Mononuclear cell (primary cell): ENCODE measurements at regions not wholly inside any gene's neighbourhood (a gene's known extent, or its start where the extent isn't known, plus 50 kb on each side); places are given as distances from the start of the nearest gene placed in this dataset.

Source experiments
- H3K27me3 ChIP-seq: 2 replicates; pipeline ENCODE4 v1.6.0; 2011; ENCODE audit warnings: low read length, control low read depth; ENCODE audit not compliant: insufficient read depth
- H3K4me1 ChIP-seq: 2 replicates; pipeline ENCODE4 v1.5.1; 2011; ENCODE audit warnings: mild to moderate bottlenecking, low read length, control low read depth; ENCODE audit not compliant: insufficient read depth
- H3K4me3 ChIP-seq: 2 replicates; pipeline ENCODE4 v1.5.1; 2011; ENCODE audit warnings: mild to moderate bottlenecking, low read length, moderate library complexity
- H3K9me3 ChIP-seq: 2 replicates; pipeline ENCODE4 v1.5.1; 2011; ENCODE audit warnings: low read depth, mild to moderate bottlenecking, control low read depth, low read length

DNA sequence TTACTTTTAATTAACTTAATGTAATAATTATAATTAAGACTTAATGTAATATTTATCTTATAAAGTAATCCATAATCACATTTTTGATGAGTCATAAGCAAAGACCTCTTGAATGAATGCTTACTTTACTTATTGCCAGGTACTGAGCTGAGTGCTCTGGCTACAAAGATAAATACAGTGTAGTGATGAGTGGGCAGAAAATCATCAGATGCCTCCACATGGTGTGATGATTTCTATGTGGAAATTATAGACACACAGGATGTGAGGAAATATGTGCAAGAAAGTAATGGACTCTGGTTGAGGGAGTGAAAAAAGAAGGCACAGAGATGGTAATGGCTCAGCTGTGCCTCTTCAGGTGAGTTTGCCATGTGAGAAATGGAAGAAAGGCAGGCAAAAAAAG is 422.6 kb upstream of the CD180 start:
- Histone ChIP-seq H3K4me1 (no peaks in the 10 kb centered on the region), H3K4me3 (no peak overlapping the region), H3K27me3 (no peaks in the 10 kb centered on the region), H3K9me3 (no peaks in the 10 kb centered on the region)

DNA sequence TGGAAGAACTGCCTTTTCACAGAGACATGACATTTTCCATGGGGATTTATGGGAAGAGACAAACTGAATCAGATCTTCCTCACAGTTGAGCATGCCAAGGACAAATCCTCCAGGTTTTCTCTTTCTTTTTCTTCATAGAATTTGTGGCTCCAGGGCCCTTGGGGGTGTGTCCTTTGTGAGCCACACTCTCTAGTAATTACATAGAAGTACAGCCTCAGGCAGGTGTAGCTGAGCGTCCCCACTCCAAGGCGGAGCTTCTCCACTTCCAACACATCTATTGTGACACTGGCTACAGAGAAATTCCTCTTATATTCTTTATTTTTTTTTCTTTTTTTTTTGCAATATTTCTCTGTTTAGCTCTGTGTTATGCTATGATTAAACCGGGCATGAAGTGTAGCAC is 420.5 kb upstream of the CD180 start:
- H3K4me1 ChIP-seq = no peaks in the 10 kb centered on the region
- no peaks in the 10 kb centered on the region for H3K9me3 ChIP-seq
- H3K27me3 ChIP-seq = no peaks in the 10 kb centered on the region
- no peak overlapping the region for H3K4me3 ChIP-seq

DNA sequence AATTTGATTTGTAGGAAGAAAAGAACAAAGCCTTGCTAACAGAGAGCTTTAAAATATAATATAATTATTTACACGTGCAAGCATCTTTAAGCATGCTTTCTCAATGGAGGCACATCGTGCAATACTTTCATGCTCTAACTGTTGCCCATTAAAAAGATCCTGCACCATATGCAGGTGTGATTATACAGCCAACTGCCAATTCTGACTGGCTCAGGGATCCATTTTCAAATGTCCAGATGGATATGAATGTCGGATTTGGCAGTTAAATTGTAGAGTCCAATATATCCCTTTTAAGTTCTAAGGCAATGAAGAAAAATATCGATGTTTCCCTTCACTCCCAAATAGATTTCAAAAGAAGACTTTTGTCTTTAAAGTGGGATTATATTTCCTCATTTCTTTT is 416.4 kb upstream of the CD180 start:
- Histone ChIP-seq H3K27me3 (no peaks in the 10 kb centered on the region), H3K9me3 (no peaks in the 10 kb centered on the region), H3K4me1 (no peaks in the 10 kb centered on the region)

GRCh38 chr5:67610186-67610912 is 413.8 kb upstream of the CD180 start:
- H3K4me1 ChIP-seq = no peaks in the 10 kb centered on the region
- H3K27me3 ChIP-seq = peaks cover 2% of the 10 kb centered on the region

More for the DNA sequence above, 416.4 kb upstream of the CD180 start:
- no peak overlapping the region for H3K4me3 ChIP-seq

GRCh38 chr5:67607958-67608357 is 411.4 kb upstream of the CD180 start:
- Histone ChIP-seq H3K4me3 (no peak overlapping the region), H3K27me3 (peaks cover 2% of the 10 kb centered on the region), H3K9me3 (no peaks in the 10 kb centered on the region)

More at GRCh38 chr5:67610186-67610912, 413.8 kb upstream of the CD180 start:
- H3K4me3 ChIP-seq = no peak overlapping the region
- no peaks in the 10 kb centered on the region for H3K9me3 ChIP-seq

DNA sequence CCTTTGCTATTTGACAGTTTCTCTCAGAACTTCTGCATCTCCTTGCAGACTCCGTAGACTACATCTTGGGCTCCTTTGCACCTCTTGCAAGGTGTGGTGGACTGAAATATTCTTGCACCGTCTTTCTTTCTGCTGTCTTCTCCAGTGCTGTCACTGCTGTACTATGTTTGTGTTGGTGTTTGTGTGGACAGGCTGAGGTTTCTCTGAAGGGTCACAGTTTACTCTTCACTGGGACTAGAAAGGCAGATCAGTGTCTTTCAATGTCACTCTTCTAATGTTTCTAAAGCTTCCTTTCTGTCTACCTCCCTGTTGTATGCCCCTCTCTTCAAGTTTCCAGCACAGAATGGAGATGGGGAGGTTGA is 410.0 kb upstream of the CD180 start:
- Histone ChIP-seq H3K4me3 (no peak overlapping the region), H3K27me3 (peaks cover 2% of the 10 kb centered on the region), H3K4me1 (no peaks in the 10 kb centered on the region), H3K9me3 (no peaks in the 10 kb centered on the region)

More at GRCh38 chr5:67607958-67608357, 411.4 kb upstream of the CD180 start:
- no peaks in the 10 kb centered on the region for H3K4me1 ChIP-seq

GRCh38 chr5:67605730-67606585 is 409.4 kb upstream of the CD180 start:
- H3K4me3 ChIP-seq = no peak overlapping the region

DNA sequence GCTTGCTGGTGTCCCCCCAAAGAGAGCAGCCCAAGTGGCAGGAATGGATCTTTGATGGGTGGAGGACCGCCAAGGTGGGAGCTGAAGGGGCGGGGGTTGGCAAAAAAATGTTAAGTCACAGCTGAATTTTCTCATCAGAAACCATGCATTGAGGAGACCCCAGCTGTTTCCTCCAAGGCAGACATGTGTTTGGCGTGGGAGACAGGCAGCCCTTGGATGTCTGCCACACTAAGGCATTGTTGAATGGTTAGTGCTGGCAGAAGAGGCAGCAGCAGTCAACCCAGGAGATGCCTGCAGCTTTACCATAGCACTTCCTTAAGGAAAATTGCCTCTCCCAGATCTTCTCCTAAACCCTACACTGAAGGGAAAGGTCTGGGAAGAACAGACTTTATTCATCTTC is 394.9 kb upstream of the CD180 start:
- H3K4me3 ChIP-seq = no peak overlapping the region
- H3K27me3 ChIP-seq = no peaks in the 10 kb centered on the region
- no peaks in the 10 kb centered on the region for H3K4me1 ChIP-seq
- H3K9me3 ChIP-seq = no peaks in the 10 kb centered on the region

More at GRCh38 chr5:67605730-67606585, 409.4 kb upstream of the CD180 start:
- no peaks in the 10 kb centered on the region for H3K9me3 ChIP-seq
- no peaks in the 10 kb centered on the region for H3K4me1 ChIP-seq
- H3K27me3 ChIP-seq = peaks cover 2% of the 10 kb centered on the region

DNA sequence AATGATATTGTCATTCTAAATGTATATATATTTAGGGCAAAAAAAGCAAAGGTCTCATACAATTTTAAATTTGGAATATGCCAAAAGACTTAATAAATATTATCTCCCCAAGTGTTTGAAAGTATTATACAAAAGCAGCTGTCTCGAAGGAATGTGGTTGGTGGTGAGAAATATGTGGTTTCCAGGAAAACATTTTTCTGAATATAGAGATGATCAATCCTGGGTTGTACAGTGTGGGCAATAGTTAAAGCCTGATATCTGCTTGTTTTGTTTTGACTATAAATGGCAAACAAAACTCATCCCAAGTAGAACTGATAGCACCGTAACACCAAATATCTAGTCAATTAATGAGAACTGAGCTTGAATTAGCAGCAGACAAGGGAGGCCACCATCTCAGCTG is 391.8 kb upstream of the CD180 start:
- Histone ChIP-seq H3K4me1 (no peaks in the 10 kb centered on the region), H3K9me3 (no peaks in the 10 kb centered on the region), H3K4me3 (no peak overlapping the region), H3K27me3 (no peaks in the 10 kb centered on the region)

GRCh38 chr5:67581203-67581602 is 384.6 kb upstream of the CD180 start:
- no peak overlapping the region for H3K4me3 ChIP-seq
- no peaks in the 10 kb centered on the region for H3K27me3 ChIP-seq
- H3K9me3 ChIP-seq = no peaks in the 10 kb centered on the region
- no peaks in the 10 kb centered on the region for H3K4me1 ChIP-seq

DNA sequence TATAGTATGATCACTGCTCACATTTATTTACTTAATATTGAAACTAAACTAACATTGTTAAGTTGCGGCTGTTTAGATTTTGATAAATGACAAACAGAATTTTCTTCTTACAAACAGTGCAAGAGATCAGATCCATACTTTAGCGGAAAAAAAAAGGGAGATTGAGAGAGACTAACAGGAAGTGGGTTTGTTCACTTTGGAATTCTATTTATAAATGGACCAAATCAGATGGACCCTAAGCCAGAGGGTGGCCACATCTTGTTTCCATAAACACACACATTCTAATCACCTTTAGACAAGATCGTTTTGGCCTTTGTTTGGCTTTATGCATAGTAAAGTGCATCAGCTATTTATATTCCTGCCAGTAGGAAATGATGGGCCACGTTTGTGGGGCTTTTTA is 381.4 kb upstream of the CD180 start:
- peaks cover 3% of the 10 kb centered on the region for H3K9me3 ChIP-seq
- H3K4me1 ChIP-seq = no peaks in the 10 kb centered on the region
- no peak overlapping the region for H3K4me3 ChIP-seq
- H3K27me3 ChIP-seq = no peaks in the 10 kb centered on the region

GRCh38 chr5:67577424-67577823 is 380.8 kb upstream of the CD180 start:
- no peaks in the 10 kb centered on the region for H3K27me3 ChIP-seq
- H3K9me3 ChIP-seq = peaks cover 9% of the 10 kb centered on the region
- H3K4me3 ChIP-seq = no peak overlapping the region
- H3K4me1 ChIP-seq = no peaks in the 10 kb centered on the region

DNA sequence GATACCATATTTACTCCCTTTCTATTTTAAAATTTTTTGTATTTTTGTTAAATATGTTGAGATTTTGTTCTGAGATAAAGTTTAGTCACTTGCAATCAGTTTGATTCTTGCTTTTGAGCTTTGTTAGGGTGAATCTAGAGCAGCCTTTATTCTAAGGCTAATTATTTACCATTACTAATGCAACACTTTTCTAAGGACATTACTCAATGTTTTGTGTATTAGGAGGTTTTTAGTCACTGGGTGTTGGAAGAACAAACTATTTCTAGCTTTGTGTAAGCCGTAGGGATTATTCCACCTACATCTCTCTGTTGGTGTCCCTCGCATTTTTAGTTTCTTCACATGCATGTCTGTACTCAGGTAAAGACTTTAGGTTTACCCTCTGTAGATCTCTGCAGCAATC is 379.5 kb upstream of the CD180 start:
- Histone ChIP-seq H3K9me3 (peaks cover 9% of the 10 kb centered on the region), H3K4me1 (no peaks in the 10 kb centered on the region), H3K4me3 (no peak overlapping the region), H3K27me3 (no peaks in the 10 kb centered on the region)

DNA sequence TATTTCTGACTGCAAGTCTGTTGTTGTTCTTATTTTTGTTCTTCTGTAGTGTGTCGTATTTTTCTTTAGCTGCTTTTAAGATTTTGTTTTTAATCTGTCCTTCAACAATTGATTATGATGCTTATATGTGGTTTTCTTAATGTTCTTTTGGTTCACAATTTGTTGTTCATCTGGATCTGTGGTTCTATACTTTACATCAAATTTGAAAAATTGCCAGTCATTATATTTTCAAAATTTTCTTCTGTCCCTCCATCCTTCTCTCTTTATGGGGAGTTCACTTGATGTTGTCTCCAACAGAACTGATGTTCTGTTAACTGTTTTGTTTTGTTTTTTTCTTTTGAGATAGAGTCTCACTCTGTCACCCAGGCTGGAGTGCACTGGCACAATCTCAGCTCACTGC is 378.5 kb upstream of the CD180 start:
- Histone ChIP-seq H3K4me3 (no peak overlapping the region), H3K4me1 (no peaks in the 10 kb centered on the region), H3K9me3 (peaks cover 9% of the 10 kb centered on the region), H3K27me3 (no peaks in the 10 kb centered on the region)

DNA sequence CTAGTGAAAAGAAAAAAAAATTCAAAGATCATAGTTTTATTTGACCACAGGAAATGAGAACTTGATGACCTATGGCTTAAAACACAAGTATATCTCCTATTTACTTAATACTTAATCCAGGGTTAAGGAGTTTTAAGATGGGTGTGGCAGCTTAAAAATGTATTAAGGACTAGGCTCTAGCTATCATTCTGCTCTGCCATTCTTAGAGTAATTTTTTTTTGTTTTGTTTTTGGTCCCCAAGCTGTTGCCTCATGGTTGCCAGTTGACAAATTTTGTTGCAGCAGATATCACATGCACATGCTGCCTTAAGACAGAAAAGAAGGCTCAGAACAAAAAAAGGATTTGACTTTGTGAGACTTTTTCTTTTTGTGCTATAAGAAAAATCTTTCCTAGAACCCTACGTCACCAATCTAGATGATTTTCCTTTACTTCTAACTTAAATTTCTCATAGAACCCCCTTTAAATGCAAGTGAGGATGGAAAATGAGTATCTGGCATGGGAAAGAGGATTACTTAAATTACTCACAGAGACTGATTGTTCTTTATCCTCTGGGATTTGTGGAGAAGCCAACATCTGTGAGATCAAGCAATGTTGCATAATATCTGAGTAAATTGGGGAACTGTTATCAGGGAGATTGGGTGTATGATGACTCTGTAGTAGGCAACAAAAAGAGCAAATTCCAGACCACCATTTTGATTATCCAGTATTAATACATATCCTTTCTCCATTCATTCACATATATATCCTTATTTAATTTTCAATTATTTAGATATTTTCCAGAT is 364.7 kb upstream of the CD180 start:
- H3K27me3 ChIP-seq = no peaks in the 10 kb centered on the region
- H3K4me3 ChIP-seq = no peak overlapping the region
- H3K4me1 ChIP-seq = no peaks in the 10 kb centered on the region
- peaks cover 19% of the 10 kb centered on the region for H3K9me3 ChIP-seq
